WTC11 (cell line): ENCODE measurements at regions not wholly inside any gene's neighbourhood (a gene's known extent, or its start where the extent isn't known, plus 50 kb on each side); places are given as distances from the start of the nearest gene placed in this dataset.

ENCODE experiments used
- ATF3 ChIP-seq: sonication (generic); formaldehyde crosslinking; conservative IDR thresholded peaks from 2 replicates; pipeline ENCODE4 v1.8.1; 2022; ENCODE audit warnings: mild to moderate bottlenecking, missing genetic modification reagents
- ATF6 ChIP-seq: sonication (generic); formaldehyde crosslinking; IDR thresholded peaks from 2 replicates; pipeline ENCODE4 v1.8.1; 2023; ENCODE audit warnings: mild to moderate bottlenecking, missing genetic modification reagents
- E2F1 ChIP-seq: sonication (generic); formaldehyde crosslinking; IDR thresholded peaks from 2 replicates; pipeline ENCODE4 v1.8.0; 2022; ENCODE audit warnings: mild to moderate bottlenecking, missing genetic modification reagents
- FOXP1 ChIP-seq: sonication (generic); formaldehyde crosslinking; IDR thresholded peaks from 2 replicates; pipeline ENCODE4 v1.8.0; 2022; ENCODE audit warnings: missing genetic modification reagents, mild to moderate bottlenecking, moderate library complexity, borderline replicate concordance
- KAT7 ChIP-seq: sonication (generic); formaldehyde crosslinking; IDR thresholded peaks from 2 replicates; pipeline ENCODE4 v1.8.1; 2023; ENCODE audit warnings: missing genetic modification reagents, mild to moderate bottlenecking, borderline replicate concordance
- NR1H2 ChIP-seq: sonication (generic); formaldehyde crosslinking; IDR thresholded peaks from 2 replicates; pipeline ENCODE4 v1.9.0; 2021; ENCODE audit warnings: mild to moderate bottlenecking, moderate library complexity, missing genetic modification reagents
- NR2C2 ChIP-seq: sonication (generic); formaldehyde crosslinking; IDR thresholded peaks from 2 replicates; pipeline ENCODE4 v1.8.0; 2022; ENCODE audit warnings: mild to moderate bottlenecking, missing genetic modification reagents
- ZNF423 ChIP-seq: fragments of 250-450 bp; sonication (Bioruptor Pico); IDR thresholded peaks from 2 replicates; pipeline ENCODE4 v2.1.2; 2022; ENCODE audit warnings: mild to moderate bottlenecking, moderate library complexity
- TF ChIP-seq, protein P1 (sequence below): fragments of 200-600 bp; IDR thresholded peaks from 2 replicates; pipeline ENCODE4 v1.8.0; 2022; ENCODE audit warnings: antibody characterized with exemption
- TF ChIP-seq, protein P2 (sequence below): sonication (generic); formaldehyde crosslinking; IDR thresholded peaks from 2 replicates; pipeline ENCODE4 v1.8.0; 2022; ENCODE audit warnings: mild to moderate bottlenecking, missing genetic modification reagents
- TF ChIP-seq, protein P3 (sequence below): sonication (generic); formaldehyde crosslinking; IDR thresholded peaks from 2 replicates; pipeline ENCODE4 v1.8.1; 2022; ENCODE audit warnings: low read depth, missing genetic modification reagents, borderline replicate concordance

GRCh38 chr6:98516206-98516605 is 318.2 kb upstream of the POU3F2 start:
- TF ChIP-seq, protein P1, sequence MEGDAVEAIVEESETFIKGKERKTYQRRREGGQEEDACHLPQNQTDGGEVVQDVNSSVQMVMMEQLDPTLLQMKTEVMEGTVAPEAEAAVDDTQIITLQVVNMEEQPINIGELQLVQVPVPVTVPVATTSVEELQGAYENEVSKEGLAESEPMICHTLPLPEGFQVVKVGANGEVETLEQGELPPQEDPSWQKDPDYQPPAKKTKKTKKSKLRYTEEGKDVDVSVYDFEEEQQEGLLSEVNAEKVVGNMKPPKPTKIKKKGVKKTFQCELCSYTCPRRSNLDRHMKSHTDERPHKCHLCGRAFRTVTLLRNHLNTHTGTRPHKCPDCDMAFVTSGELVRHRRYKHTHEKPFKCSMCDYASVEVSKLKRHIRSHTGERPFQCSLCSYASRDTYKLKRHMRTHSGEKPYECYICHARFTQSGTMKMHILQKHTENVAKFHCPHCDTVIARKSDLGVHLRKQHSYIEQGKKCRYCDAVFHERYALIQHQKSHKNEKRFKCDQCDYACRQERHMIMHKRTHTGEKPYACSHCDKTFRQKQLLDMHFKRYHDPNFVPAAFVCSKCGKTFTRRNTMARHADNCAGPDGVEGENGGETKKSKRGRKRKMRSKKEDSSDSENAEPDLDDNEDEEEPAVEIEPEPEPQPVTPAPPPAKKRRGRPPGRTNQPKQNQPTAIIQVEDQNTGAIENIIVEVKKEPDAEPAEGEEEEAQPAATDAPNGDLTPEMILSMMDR: no peak
- TF ChIP-seq KAT7 (CRISPR knock-in tag): no peak
- TF ChIP-seq NR2C2 (CRISPR knock-in tag): no peak
- no peak for TF ChIP-seq NR1H2 (CRISPR knock-in tag)
- no peak for TF ChIP-seq E2F1 (CRISPR knock-in tag)
- no peak for TF ChIP-seq ATF6 (CRISPR knock-in tag)
- TF ChIP-seq ATF3 (CRISPR knock-in tag): no peak
- TF ChIP-seq, protein P2, sequence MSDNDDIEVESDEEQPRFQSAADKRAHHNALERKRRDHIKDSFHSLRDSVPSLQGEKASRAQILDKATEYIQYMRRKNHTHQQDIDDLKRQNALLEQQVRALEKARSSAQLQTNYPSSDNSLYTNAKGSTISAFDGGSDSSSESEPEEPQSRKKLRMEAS (CRISPR knock-in tag): no peak
- TF ChIP-seq ZNF423: no peak
- TF ChIP-seq FOXP1 (CRISPR knock-in tag): no peak
- TF ChIP-seq, protein P3, sequence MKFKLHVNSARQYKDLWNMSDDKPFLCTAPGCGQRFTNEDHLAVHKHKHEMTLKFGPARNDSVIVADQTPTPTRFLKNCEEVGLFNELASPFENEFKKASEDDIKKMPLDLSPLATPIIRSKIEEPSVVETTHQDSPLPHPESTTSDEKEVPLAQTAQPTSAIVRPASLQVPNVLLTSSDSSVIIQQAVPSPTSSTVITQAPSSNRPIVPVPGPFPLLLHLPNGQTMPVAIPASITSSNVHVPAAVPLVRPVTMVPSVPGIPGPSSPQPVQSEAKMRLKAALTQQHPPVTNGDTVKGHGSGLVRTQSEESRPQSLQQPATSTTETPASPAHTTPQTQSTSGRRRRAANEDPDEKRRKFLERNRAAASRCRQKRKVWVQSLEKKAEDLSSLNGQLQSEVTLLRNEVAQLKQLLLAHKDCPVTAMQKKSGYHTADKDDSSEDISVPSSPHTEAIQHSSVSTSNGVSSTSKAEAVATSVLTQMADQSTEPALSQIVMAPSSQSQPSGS (CRISPR knock-in tag): no peak
